BJ (cell line): ENCODE measurements at regions not wholly inside any gene's neighbourhood (a gene's known extent, or its start where the extent isn't known, plus 50 kb on each side); places are given as distances from the start of the nearest gene placed in this dataset.

Source experiments
- CTCF ChIA-PET: fragments of 350-600 bp; formaldehyde crosslinking; extraction: SDS; loops from one replicate; lab custom pipeline; 2021; ENCODE audit warnings: antibody characterized with exemption, inconsistent platforms; lab: Yijun Ruan, JAX
- POLR2A ChIA-PET: fragments of 300-600 bp; sonication (Branson Sonifier 250); formaldehyde crosslinking; extraction: SDS; loops from one replicate; lab custom pipeline; 2021; ENCODE audit warnings: antibody characterized with exemption; lab: Charles Lee
- DNase-seq: peaks from one replicate; pipeline ENCODE4 v3.0.0-alpha.2; 2011; ENCODE audit warnings: low read depth
- H3K27me3 ChIP-seq: 2 replicates; pipeline ENCODE4 v1.6.0; 2011; ENCODE audit warnings: low read length; ENCODE audit not compliant: control insufficient read depth, insufficient read depth
- H3K36me3 ChIP-seq: 2 replicates; pipeline ENCODE4 v1.5.1; 2011; ENCODE audit warnings: low read length; ENCODE audit not compliant: control insufficient read depth, insufficient read depth
- H3K4me3 ChIP-seq: 2 replicates; pipeline ENCODE4 v1.5.1; 2011; ENCODE audit warnings: low read depth, mild to moderate bottlenecking, control low read depth, low read length
- CTCF ChIP-seq: IDR thresholded peaks from 2 replicates; pipeline ENCODE4 v1.5.1; 2011; ENCODE audit warnings: low read depth, mild to moderate bottlenecking, control low read depth, inconsistent platforms, low read length, moderate library complexity; ENCODE audit not compliant: insufficient read depth

DNA sequence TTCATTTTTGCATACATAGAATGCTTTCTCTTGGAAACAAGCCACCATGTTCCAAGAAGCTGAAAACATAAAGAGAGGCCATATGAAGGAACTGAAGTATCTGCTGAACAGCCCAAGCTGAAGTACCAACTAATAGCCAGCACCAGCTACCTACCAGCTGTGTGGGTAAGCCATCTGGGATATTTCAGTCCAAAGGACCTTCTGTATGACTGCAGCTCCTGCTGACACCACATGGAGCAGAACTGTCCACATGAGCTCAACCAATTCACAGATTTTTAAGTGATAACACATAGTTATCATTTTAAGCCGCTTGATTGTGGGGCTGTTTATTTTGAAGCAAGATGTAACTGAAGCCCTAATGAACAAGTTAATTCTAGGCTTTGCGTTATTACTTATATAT is 621.1 kb upstream of the KLHL1 start:
- no peak overlapping the region for H3K4me3 ChIP-seq
- no peak for DNase-seq
- H3K27me3 ChIP-seq: no peaks in the 10 kb centered on the region
- no peak for TF ChIP-seq CTCF
- no peaks in the 10 kb centered on the region for H3K36me3 ChIP-seq
- CTCF ChIA-PET: no interaction called here
- POLR2A ChIA-PET: no interaction called here

- H3K27me3 ChIP-seq: no peaks in the 10 kb centered on the region
- ChIA-PET POLR2A (no interaction called here), CTCF (no interaction called here)
- no peak for DNase-seq
- no peaks in the 10 kb centered on the region for H3K36me3 ChIP-seq
- H3K4me3 ChIP-seq: no peak overlapping the region
- TF ChIP-seq CTCF: no peak
Measured at GRCh38 chr13:70723732-70724131, 615.5 kb upstream of the KLHL1 start.

DNA sequence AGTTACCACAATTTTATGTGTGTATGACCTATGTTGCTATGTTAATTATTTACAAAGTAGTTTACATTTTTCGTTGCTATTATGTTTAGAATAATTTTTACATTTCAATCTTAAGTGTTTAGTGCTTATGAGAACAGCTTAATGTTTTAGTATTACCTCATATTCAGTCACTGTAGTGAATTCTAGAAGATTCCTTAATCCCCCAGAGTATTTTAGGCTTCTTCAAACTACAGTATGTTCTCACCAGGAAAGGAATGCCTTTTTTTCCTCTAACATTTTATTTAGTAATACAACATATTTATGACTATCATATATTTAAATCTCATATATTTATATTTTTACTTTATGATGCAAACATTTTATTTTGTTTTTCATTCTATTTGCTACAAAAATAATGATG is 612.1 kb upstream of the KLHL1 start:
- no peak for DNase-seq
- ChIA-PET CTCF (no interaction called here), POLR2A (no interaction called here)
- no peaks in the 10 kb centered on the region for H3K27me3 ChIP-seq
- no peak for TF ChIP-seq CTCF
- no peak overlapping the region for H3K4me3 ChIP-seq
- no peaks in the 10 kb centered on the region for H3K36me3 ChIP-seq

DNA sequence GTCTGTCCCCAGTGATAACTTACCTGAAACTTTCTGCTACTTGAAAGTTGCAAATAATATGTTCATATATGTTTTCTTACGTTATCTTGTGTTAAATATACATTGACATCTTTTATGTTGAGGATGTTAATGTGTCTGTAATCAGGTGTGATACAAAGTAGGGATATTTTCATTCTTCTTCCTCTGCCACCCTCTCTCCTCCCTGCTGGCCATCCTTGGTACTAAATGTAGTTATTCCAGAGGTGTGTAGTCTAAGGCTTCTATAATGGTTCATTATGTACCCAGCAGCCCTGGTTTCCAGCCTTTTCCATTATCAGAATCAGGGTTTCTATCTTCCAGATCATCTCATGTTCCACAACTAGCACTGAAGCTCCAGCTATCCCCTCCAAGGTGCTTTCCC is 606.7 kb upstream of the KLHL1 start:
- Histone ChIP-seq H3K36me3 (no peaks in the 10 kb centered on the region), H3K4me3 (no peak overlapping the region), H3K27me3 (no peaks in the 10 kb centered on the region)
- DNase-seq: no peak
- ChIA-PET POLR2A (no interaction called here), CTCF (no interaction called here)
- no peak for TF ChIP-seq CTCF

GRCh38 chr13:70708775-70709174 is 600.5 kb upstream of the KLHL1 start:
- no peak for TF ChIP-seq CTCF
- no peak overlapping the region for H3K4me3 ChIP-seq
- no peak for DNase-seq
- ChIA-PET POLR2A (no interaction called here), CTCF (no interaction called here)
- H3K36me3 ChIP-seq: no peaks in the 10 kb centered on the region
- no peaks in the 10 kb centered on the region for H3K27me3 ChIP-seq
